ENCODE measurements at regions not wholly inside any gene's neighbourhood (a gene's known extent, or its start where the extent isn't known, plus 50 kb on each side); places are given as distances from the start of the nearest gene placed in this dataset.

GRCh38 chr10:26939290-26939961 is 78.7 kb upstream of the ABI1 start:
- H3K79me2 ChIP-seq (ENCODE audit: insufficient read depth), result no peaks in the 10 kb centered on the region
- H3K27me3 ChIP-seq (ENCODE audit: insufficient read depth), result no peaks in the 10 kb centered on the region
- no peak overlapping the region for H2AFZ ChIP-seq (ENCODE audit: low read depth)
- H4K20me1 ChIP-seq (ENCODE audit: insufficient read depth), result no peaks in the 10 kb centered on the region
- no peak overlapping the region for H3K4me2 ChIP-seq
- H3F3A ChIP-seq (replicated peaks; ENCODE audit: insufficient read depth), result no peaks in the 10 kb centered on the region
- TF ChIP-seq RXRA (IDR thresholded peaks at IDR 0.05; ENCODE audit: borderline replicate concordance, low read depth) (no peak), SIN3A (IDR thresholded peaks at IDR 0.05; ENCODE audit: borderline replicate concordance, low read depth, low read length) (no peak), FOXM1 (IDR thresholded peaks at IDR 0.05; ENCODE audit: low read depth) (no peak), FOXJ3 (CRISPR knock-in tag; IDR thresholded peaks at IDR 0.05) (no peak), ELF1 (IDR thresholded peaks at IDR 0.05) (no peak), PBX3 (IDR thresholded peaks at IDR 0.05) (no peak), TAF1 (IDR thresholded peaks at IDR 0.05; ENCODE audit: borderline replicate concordance, low read depth, low read length) (no peak), TCF12 (IDR thresholded peaks at IDR 0.05) (no peak), MEF2A (IDR thresholded peaks at IDR 0.05; ENCODE audit: borderline replicate concordance, low read depth) (no peak), NFIC (IDR thresholded peaks at IDR 0.05; ENCODE audit: borderline replicate concordance) (no peak), MAX (IDR thresholded peaks at IDR 0.05; ENCODE audit: low read depth) (no peak), FOSL2 (IDR thresholded peaks at IDR 0.05; ENCODE audit: borderline replicate concordance, low read depth) (no peak), JUND (IDR thresholded peaks at IDR 0.05) (no peak)
- no peaks in the 10 kb centered on the region for H3K9me2 ChIP-seq
- no peaks in the 10 kb centered on the region for H3K4me1 ChIP-seq (ENCODE audit: control insufficient read depth in 1 of 2, insufficient read depth in 2 of 2, low read depth in 1 of 2, low read length in 1 of 2)
- H3K9ac ChIP-seq, result no peak overlapping the region
- DNase-seq, result no peak
- CTCF ChIA-PET, result no interaction called here
- H3K4me3 ChIP-seq (ENCODE audit: low read depth in 2 of 2, low read length in 1 of 2), result no peak overlapping the region
- 67% methylated on average over 19 of the region's 22 CpGs for WGBS (ENCODE audit: low lambda C conversion rate)
- POLR2A ChIA-PET, result no interaction called here
- no peak overlapping the region for H3K27ac ChIP-seq (ENCODE audit: low read depth in 2 of 2, low read length in 1 of 2)
- no peaks in the 10 kb centered on the region for H3K36me3 ChIP-seq (replicated peaks in 1 of 2; ENCODE audit: control insufficient read depth in 1 of 2, insufficient read depth in 2 of 2, low read length in 1 of 2)
- no peaks in the 10 kb centered on the region for H3K9me3 ChIP-seq

GRCh38 chr10:26938578-26938977 is 77.8 kb upstream of the ABI1 start:
- no peaks in the 10 kb centered on the region for H3F3A ChIP-seq (replicated peaks; ENCODE audit: insufficient read depth)
- no peaks in the 10 kb centered on the region for H3K4me1 ChIP-seq (ENCODE audit: control insufficient read depth in 1 of 2, insufficient read depth in 2 of 2, low read depth in 1 of 2, low read length in 1 of 2)
- 69% methylated on average over 4 of the region's 4 CpGs for WGBS (ENCODE audit: low lambda C conversion rate)
- CTCF ChIA-PET, result no interaction called here
- H3K9me3 ChIP-seq, result no peaks in the 10 kb centered on the region
- H3K27ac ChIP-seq (ENCODE audit: low read depth in 2 of 2, low read length in 1 of 2), result no peak overlapping the region
- H3K9ac ChIP-seq, result no peak overlapping the region
- no peaks in the 10 kb centered on the region for H3K36me3 ChIP-seq (replicated peaks in 1 of 2; ENCODE audit: control insufficient read depth in 1 of 2, insufficient read depth in 2 of 2, low read length in 1 of 2)
- H3K9me2 ChIP-seq, result no peaks in the 10 kb centered on the region
- H3K4me3 ChIP-seq (ENCODE audit: low read depth in 2 of 2, low read length in 1 of 2), result no peak overlapping the region
- H2AFZ ChIP-seq (ENCODE audit: low read depth), result no peak overlapping the region
- DNase-seq, result no peak
- POLR2A ChIA-PET, result no interaction called here
- H3K79me2 ChIP-seq (ENCODE audit: insufficient read depth), result no peaks in the 10 kb centered on the region
- H3K27me3 ChIP-seq (ENCODE audit: insufficient read depth), result no peaks in the 10 kb centered on the region
- TF ChIP-seq NFIC (IDR thresholded peaks at IDR 0.05; ENCODE audit: borderline replicate concordance), result no peak
- H4K20me1 ChIP-seq (ENCODE audit: insufficient read depth), result no peaks in the 10 kb centered on the region
- no peak overlapping the region for H3K4me2 ChIP-seq
